GM21360 (cell line): ENCODE measurements at regions not wholly inside any gene's neighbourhood (a gene's known extent, or its start where the extent isn't known, plus 50 kb on each side); places are given as distances from the start of the nearest gene placed in this dataset.

Experiments
- ATAC-seq: cut with Tn5 transposase; IDR thresholded peaks from one replicate; pipeline ENCODE4 v1.9.1; 2021; ENCODE audit warnings: mild to moderate bottlenecking, moderate library complexity; ENCODE audit not compliant: unreplicated experiment

- no peak for ATAC-seq
Measured at GRCh38 chr12:86373813-86374212, 117.6 kb upstream of the MGAT4C start.

- ATAC-seq, result no peak
Measured at GRCh38 chr12:86367137-86367536, 110.9 kb upstream of the MGAT4C start.

GRCh38 chr12:86349196-86349595, 93.0 kb upstream of the MGAT4C start:
- ATAC-seq, result no peak

GRCh38 chr12:86333955-86334522, 77.8 kb upstream of the MGAT4C start:
- ATAC-seq, result no peak

- no peak for ATAC-seq
Measured at GRCh38 chr12:86331457-86331856, 75.3 kb upstream of the MGAT4C start.

GRCh38 chr12:86331012-86331411, 74.8 kb upstream of the MGAT4C start:
- no peak for ATAC-seq

- no peak for ATAC-seq
Measured at GRCh38 chr12:86312232-86312631, 56.0 kb upstream of the MGAT4C start.
